Spleen (tissue), 7 donors: ENCODE measurements at regions not wholly inside any gene's neighbourhood (a gene's known extent, or its start where the extent isn't known, plus 50 kb on each side); places are given as distances from the start of the nearest gene placed in this dataset.

ENCODE experiments used
- POLR2AphosphoS5 ChIP-seq, 3 donors: sonication (generic); formaldehyde crosslinking; IDR thresholded peaks; one replicate each; pipeline ENCODE4 v1.5.1; 2017; ENCODE audit warnings: antibody characterized with exemption in 3 of 3
- TF ChIP-seq, protein P1 (sequence below), 11 experiments: fragments of 200-600 bp in 7 of 11; fragments of 450-650 bp in 4 of 11; sonication (generic) in 4 of 11; IDR thresholded peaks in 8 of 11; conservative IDR thresholded peaks in 3 of 11; 1 replicate in 7 of 11; 2 replicates in 4 of 11; pipeline versions ENCODE4 v1.4.0 to v1.8.0; 2016 to 2021; ENCODE audit warnings: antibody characterized with exemption in 11 of 11, inconsistent platforms in 4 of 11, mild to moderate bottlenecking in 1 of 11
- donor health status: DM: no; HTN: no; CAD: no; lungs with moderate emphysema.
- donor health status: DM: no; HTN: no; CAD: no.
- donor health status: DM: no; HTN: no; CAD: no.

- TF ChIP-seq POLR2AphosphoS5 (IDR thresholded peaks at IDR 0.05), result no peak
- TF ChIP-seq, protein P1, sequence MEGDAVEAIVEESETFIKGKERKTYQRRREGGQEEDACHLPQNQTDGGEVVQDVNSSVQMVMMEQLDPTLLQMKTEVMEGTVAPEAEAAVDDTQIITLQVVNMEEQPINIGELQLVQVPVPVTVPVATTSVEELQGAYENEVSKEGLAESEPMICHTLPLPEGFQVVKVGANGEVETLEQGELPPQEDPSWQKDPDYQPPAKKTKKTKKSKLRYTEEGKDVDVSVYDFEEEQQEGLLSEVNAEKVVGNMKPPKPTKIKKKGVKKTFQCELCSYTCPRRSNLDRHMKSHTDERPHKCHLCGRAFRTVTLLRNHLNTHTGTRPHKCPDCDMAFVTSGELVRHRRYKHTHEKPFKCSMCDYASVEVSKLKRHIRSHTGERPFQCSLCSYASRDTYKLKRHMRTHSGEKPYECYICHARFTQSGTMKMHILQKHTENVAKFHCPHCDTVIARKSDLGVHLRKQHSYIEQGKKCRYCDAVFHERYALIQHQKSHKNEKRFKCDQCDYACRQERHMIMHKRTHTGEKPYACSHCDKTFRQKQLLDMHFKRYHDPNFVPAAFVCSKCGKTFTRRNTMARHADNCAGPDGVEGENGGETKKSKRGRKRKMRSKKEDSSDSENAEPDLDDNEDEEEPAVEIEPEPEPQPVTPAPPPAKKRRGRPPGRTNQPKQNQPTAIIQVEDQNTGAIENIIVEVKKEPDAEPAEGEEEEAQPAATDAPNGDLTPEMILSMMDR (IDR thresholded peaks at IDR 0.05 in 8 of 11, conservative IDR thresholded peaks at IDR 0.05 in 3 of 11), result no peak
These were observed 503.2 kb upstream of the MKI67 start for GRCh38 chr10:128629111-128630096.
